Astrocyte (in vitro differentiated cells and primary cell): ENCODE measurements at regions not wholly inside any gene's neighbourhood (a gene's known extent, or its start where the extent isn't known, plus 50 kb on each side); places are given as distances from the start of the nearest gene placed in this dataset.
A peak's percentile ranks its signal among the peaks of the same experiment; 100 is the strongest.

ENCODE experiments used
- DNase-seq: peaks from one replicate; pipeline ENCODE4 v3.0.0-alpha.2; 2010; ENCODE audit warnings: low read depth
- FAIRE-seq: peaks from 2 replicates; lab custom pipeline; 2011; peaks lifted over from hg19 to GRCh38; lab: Jason Lieb, UNC
- H2AFZ ChIP-seq: 2 replicates; pipeline ENCODE4 v1.6.0; 2012; ENCODE audit warnings: low read depth, low read length, inconsistent platforms
- H3K27ac ChIP-seq: 2 replicates; pipeline ENCODE4 v1.5.1; 2011; ENCODE audit warnings: low read depth, low read length, inconsistent platforms
- H3K27me3 ChIP-seq: 2 replicates; pipeline ENCODE4 v1.6.0; 2011; ENCODE audit warnings: low read length, inconsistent platforms; ENCODE audit not compliant: insufficient read depth
- H3K36me3 ChIP-seq: 2 replicates; pipeline ENCODE4 v1.5.1; 2011; ENCODE audit warnings: low read length, inconsistent platforms; ENCODE audit not compliant: insufficient read depth
- H3K4me1 ChIP-seq: 2 replicates; pipeline ENCODE4 v1.5.1; 2011; ENCODE audit warnings: low read length, inconsistent platforms; ENCODE audit not compliant: insufficient read depth
- H3K4me2 ChIP-seq: 2 replicates; pipeline ENCODE4 v1.6.0; 2012; ENCODE audit warnings: low read length, inconsistent platforms
- H3K4me3 ChIP-seq: 2 replicates; pipeline ENCODE4 v1.5.1; 2011; ENCODE audit warnings: low read depth, mild to moderate bottlenecking, low read length, inconsistent platforms; ENCODE audit not compliant: insufficient read depth
- H3K79me2 ChIP-seq: 2 replicates; pipeline ENCODE4 v1.6.0; 2012; ENCODE audit warnings: mild to moderate bottlenecking, low read length, inconsistent platforms; ENCODE audit not compliant: insufficient read depth
- H3K9ac ChIP-seq: 2 replicates; pipeline ENCODE4 v1.6.0; 2012; ENCODE audit warnings: mild to moderate bottlenecking, low read length, inconsistent platforms
- H3K9me3 ChIP-seq: 2 replicates; pipeline ENCODE4 v1.5.1; 2012; ENCODE audit warnings: low read depth, mild to moderate bottlenecking, low read length, inconsistent platforms; ENCODE audit not compliant: insufficient read depth
- H4K20me1 ChIP-seq: 2 replicates; pipeline ENCODE4 v1.6.0; 2012; ENCODE audit warnings: low read length, inconsistent platforms; ENCODE audit not compliant: insufficient read depth
- H3K27ac Mint-ChIP-seq: one replicate; pipeline ENCODE4 v1.8.0; 2021; ENCODE audit warnings: mild to moderate bottlenecking, mixed read lengths; ENCODE audit not compliant: unreplicated experiment
- H3K27me3 Mint-ChIP-seq: one replicate; pipeline ENCODE4 v1.8.0; 2021; ENCODE audit warnings: low read depth, mixed read lengths; ENCODE audit not compliant: unreplicated experiment
- H3K36me3 Mint-ChIP-seq: one replicate; pipeline ENCODE4 v1.8.0; 2021; ENCODE audit warnings: low read depth, mixed read lengths; ENCODE audit not compliant: unreplicated experiment
- H3K4me1 Mint-ChIP-seq: one replicate; pipeline ENCODE4 v1.8.0; 2021; ENCODE audit warnings: low read depth, mixed read lengths; ENCODE audit not compliant: unreplicated experiment
- H3K4me3 Mint-ChIP-seq: one replicate; pipeline ENCODE4 v1.8.0; 2021; ENCODE audit warnings: mild to moderate bottlenecking, moderate library complexity, mixed read lengths; ENCODE audit not compliant: unreplicated experiment
- H3K9me3 Mint-ChIP-seq: one replicate; pipeline ENCODE4 v1.8.0; 2021; ENCODE audit warnings: mild to moderate bottlenecking, mixed read lengths; ENCODE audit not compliant: unreplicated experiment
- CTCF ChIP-seq: IDR thresholded peaks from 2 replicates; pipeline ENCODE4 v1.5.1; 2011; ENCODE audit warnings: low read depth, mild to moderate bottlenecking, inconsistent platforms, low read length, moderate library complexity; ENCODE audit not compliant: insufficient read depth
- EZH2 ChIP-seq: IDR thresholded peaks from 2 replicates; pipeline ENCODE4 v1.6.1; 2012; ENCODE audit warnings: mild to moderate bottlenecking, low read length, inconsistent platforms; ENCODE audit not compliant: insufficient read depth

GRCh38 chr15:69897471-69898237 lies 200.1 kb downstream of the TLE3 start:
- Histone ChIP-seq H2AFZ (no peak overlapping the region), H3K4me3 (no peak overlapping the region), H3K27ac (no peak overlapping the region), H3K36me3 (no peaks in the 10 kb centered on the region), H3K4me1 (no peaks in the 10 kb centered on the region), H4K20me1 (no peaks in the 10 kb centered on the region), H3K79me2 (no peaks in the 10 kb centered on the region), H3K9ac (no peak overlapping the region), H3K9me3 (no peaks in the 10 kb centered on the region), H3K27me3 (peaks cover 15% of the 10 kb centered on the region), H3K4me2 (no peak overlapping the region)
- Mint-ChIP-seq H3K36me3 (no peaks in the 10 kb centered on the region), H3K27ac (no peak overlapping the region), H3K4me1 (peaks cover 5% of the 10 kb centered on the region), H3K9me3 (peaks cover 10% of the 10 kb centered on the region), H3K4me3 (no peak overlapping the region), H3K27me3 (peaks cover 59% of the 10 kb centered on the region)
- TF ChIP-seq CTCF, result no peak
- no peak for TF ChIP-seq EZH2
- no peak for FAIRE-seq
- DNase-seq, result no peak

- Histone ChIP-seq H3K4me1 (no peaks in the 10 kb centered on the region), H2AFZ (no peak overlapping the region), H3K9me3 (no peaks in the 10 kb centered on the region), H3K4me2 (no peak overlapping the region), H3K27me3 (peaks cover 15% of the 10 kb centered on the region), H4K20me1 (no peaks in the 10 kb centered on the region), H3K36me3 (no peaks in the 10 kb centered on the region), H3K27ac (no peak overlapping the region), H3K9ac (no peak overlapping the region), H3K79me2 (no peaks in the 10 kb centered on the region), H3K4me3 (no peak overlapping the region)
- no peak for TF ChIP-seq CTCF
- TF ChIP-seq EZH2, result no peak
- no peak for FAIRE-seq
- H3K4me3 Mint-ChIP-seq, result no peak overlapping the region
- H3K36me3 Mint-ChIP-seq, result no peaks in the 10 kb centered on the region
- no peak for DNase-seq
- peaks cover 10% of the 10 kb centered on the region for H3K9me3 Mint-ChIP-seq
- H3K27ac Mint-ChIP-seq, result no peak overlapping the region
- H3K27me3 Mint-ChIP-seq, result peaks cover 59% of the 10 kb centered on the region
- H3K4me1 Mint-ChIP-seq, result peaks cover 5% of the 10 kb centered on the region
These were observed 199.5 kb downstream of the TLE3 start for GRCh38 chr15:69898243-69898642.

- no peak for DNase-seq
- TF ChIP-seq EZH2 (no peak), CTCF (no peak)
- peaks cover 6% of the 10 kb centered on the region for H3K4me1 Mint-ChIP-seq
These were observed 195.2 kb downstream of the TLE3 start for GRCh38 chr15:69902414-69903062.

More at GRCh38 chr15:69902414-69903062, 195.2 kb downstream of the TLE3 start:
- no peak for FAIRE-seq
- Histone ChIP-seq H3K4me1 (no peaks in the 10 kb centered on the region), H3K9me3 (no peaks in the 10 kb centered on the region), H4K20me1 (no peaks in the 10 kb centered on the region), H2AFZ (no peak overlapping the region), H3K27me3 (peaks cover 7% of the 10 kb centered on the region), H3K9ac (no peak overlapping the region), H3K4me2 (no peak overlapping the region), H3K27ac (no peak overlapping the region), H3K79me2 (no peaks in the 10 kb centered on the region), H3K36me3 (no peaks in the 10 kb centered on the region), H3K4me3 (no peak overlapping the region)
- Mint-ChIP-seq H3K4me3 (no peak overlapping the region), H3K9me3 (no peaks in the 10 kb centered on the region), H3K27me3 (peaks cover 27% of the 10 kb centered on the region), H3K27ac (peak overlapping the region; percentile 30), H3K36me3 (no peaks in the 10 kb centered on the region)
